Endodermal cell (in vitro differentiated cells): ENCODE measurements at regions not wholly inside any gene's neighbourhood (a gene's known extent, or its start where the extent isn't known, plus 50 kb on each side); places are given as distances from the start of the nearest gene placed in this dataset.

Experiments
- DNase-seq: peaks from one replicate; pipeline ENCODE4 v3.0.0-alpha.2; 2017
- H3K27ac ChIP-seq: 2 replicates; pipeline ENCODE4 v1.5.1; 2013; ENCODE audit warnings: mild to moderate bottlenecking, low read depth, low read length, moderate library complexity
- H3K27me3 ChIP-seq: 2 replicates; pipeline ENCODE4 v1.6.1; 2013; ENCODE audit warnings: mild to moderate bottlenecking, low read length, moderate library complexity; ENCODE audit not compliant: insufficient read depth, control insufficient read depth, poor library complexity, severe bottlenecking
- H3K36me3 ChIP-seq: 2 replicates; pipeline ENCODE4 v1.7.0; 2013; ENCODE audit warnings: mild to moderate bottlenecking, low read length, moderate library complexity; ENCODE audit not compliant: control insufficient read depth, insufficient read depth
- H3K4me1 ChIP-seq: one replicate; pipeline ENCODE4 v1.7.0; 2013; ENCODE audit warnings: low read length; ENCODE audit not compliant: control insufficient read depth, insufficient read depth
- H3K4me3 ChIP-seq: 2 replicates; pipeline ENCODE4 v1.5.1; 2013; ENCODE audit warnings: mild to moderate bottlenecking, low read length, moderate library complexity
- H3K9ac ChIP-seq: 2 replicates; pipeline ENCODE4 v1.6.1; 2013; ENCODE audit warnings: mild to moderate bottlenecking, low read length, moderate library complexity; ENCODE audit not compliant: poor library complexity, severe bottlenecking; ENCODE audit errors: extremely low read depth
- H3K9me3 ChIP-seq: 2 replicates; pipeline ENCODE4 v1.6.1; 2013; ENCODE audit warnings: mild to moderate bottlenecking, low read length, moderate library complexity; ENCODE audit not compliant: control insufficient read depth
- H3K27ac Mint-ChIP-seq: 2 replicates; pipeline ENCODE4 v1.8.0; 2020; ENCODE audit warnings: mixed read lengths
- H3K27me3 Mint-ChIP-seq: 2 replicates; pipeline ENCODE4 v1.8.0; 2021; ENCODE audit warnings: mild to moderate bottlenecking, mixed read lengths; ENCODE audit not compliant: insufficient read depth
- H3K36me3 Mint-ChIP-seq: 2 replicates; pipeline ENCODE4 v1.8.0; 2020; ENCODE audit warnings: low read depth, mixed read lengths
- H3K4me1 Mint-ChIP-seq: 2 replicates; pipeline ENCODE4 v1.8.0; 2020; ENCODE audit warnings: mixed read lengths
- H3K4me3 Mint-ChIP-seq: 2 replicates; pipeline ENCODE4 v1.8.0; 2020; ENCODE audit warnings: mild to moderate bottlenecking, moderate library complexity, mixed read lengths
- H3K9me3 Mint-ChIP-seq: 2 replicates; pipeline ENCODE4 v1.8.0; 2020; ENCODE audit warnings: mild to moderate bottlenecking, mixed read lengths
- WGBS, 2 experiments: methylation state at CpG; one replicate each; pipeline versions ENCODE4 v1.1.5 to v1.1.7; 2013; ENCODE audit warnings: missing lambda C conversion rate in 2 of 2, mixed read lengths in 1 of 2; ENCODE audit not compliant: insufficient coverage in 1 of 2, insufficient read length in 1 of 2; 5-methylcytosine and 5-hydroxymethylcytosine counted together
- TF ChIP-seq, protein P1 (sequence below): fragments of 200-600 bp; sonication (generic); conservative IDR thresholded peaks from 2 replicates; pipeline ENCODE4 v1.5.0; 2021; ENCODE audit warnings: antibody characterized with exemption, mild to moderate bottlenecking

DNA sequence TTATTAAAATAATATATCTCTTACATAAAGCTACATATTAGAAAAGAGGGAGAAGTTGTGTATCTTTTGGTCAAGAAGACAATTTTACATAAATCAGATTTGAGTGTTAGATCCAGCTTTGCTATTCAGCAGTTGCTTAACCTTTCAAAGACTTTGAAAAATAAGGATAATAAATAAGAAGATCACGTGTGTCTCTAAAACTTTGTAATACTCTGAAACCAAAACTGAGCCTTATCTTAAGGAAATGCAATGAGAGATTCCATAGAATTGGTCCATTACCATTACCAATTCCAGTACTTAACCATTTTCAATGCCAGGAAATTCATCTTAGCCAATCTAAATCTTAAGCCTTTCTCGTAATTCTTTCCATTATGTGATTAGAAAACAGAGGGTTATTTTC is 89.2 kb upstream of the COL5A2 start:
- WGBS, 2 experiments: 96% methylated on average over 2 of the region's 2 CpGs; no CpG with 5 or more reads in 1 of the 2 experiments
- H3K27ac Mint-ChIP-seq: no peak overlapping the region
- H3K4me3 ChIP-seq: no peak overlapping the region
- peaks cover 14% of the 10 kb centered on the region for H3K9me3 ChIP-seq
- no peak overlapping the region for H3K9ac ChIP-seq
- H3K9me3 Mint-ChIP-seq: peaks cover 34% of the 10 kb centered on the region
- no peaks in the 10 kb centered on the region for H3K27me3 ChIP-seq
- TF ChIP-seq, protein P1, sequence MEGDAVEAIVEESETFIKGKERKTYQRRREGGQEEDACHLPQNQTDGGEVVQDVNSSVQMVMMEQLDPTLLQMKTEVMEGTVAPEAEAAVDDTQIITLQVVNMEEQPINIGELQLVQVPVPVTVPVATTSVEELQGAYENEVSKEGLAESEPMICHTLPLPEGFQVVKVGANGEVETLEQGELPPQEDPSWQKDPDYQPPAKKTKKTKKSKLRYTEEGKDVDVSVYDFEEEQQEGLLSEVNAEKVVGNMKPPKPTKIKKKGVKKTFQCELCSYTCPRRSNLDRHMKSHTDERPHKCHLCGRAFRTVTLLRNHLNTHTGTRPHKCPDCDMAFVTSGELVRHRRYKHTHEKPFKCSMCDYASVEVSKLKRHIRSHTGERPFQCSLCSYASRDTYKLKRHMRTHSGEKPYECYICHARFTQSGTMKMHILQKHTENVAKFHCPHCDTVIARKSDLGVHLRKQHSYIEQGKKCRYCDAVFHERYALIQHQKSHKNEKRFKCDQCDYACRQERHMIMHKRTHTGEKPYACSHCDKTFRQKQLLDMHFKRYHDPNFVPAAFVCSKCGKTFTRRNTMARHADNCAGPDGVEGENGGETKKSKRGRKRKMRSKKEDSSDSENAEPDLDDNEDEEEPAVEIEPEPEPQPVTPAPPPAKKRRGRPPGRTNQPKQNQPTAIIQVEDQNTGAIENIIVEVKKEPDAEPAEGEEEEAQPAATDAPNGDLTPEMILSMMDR: no peak
- H3K27me3 Mint-ChIP-seq: no peaks in the 10 kb centered on the region
- no peak for DNase-seq
- H3K36me3 ChIP-seq: no peaks in the 10 kb centered on the region
- H3K27ac ChIP-seq: no peak overlapping the region
- no peak overlapping the region for H3K4me3 Mint-ChIP-seq
- H3K4me1 Mint-ChIP-seq: no peaks in the 10 kb centered on the region
- no peaks in the 10 kb centered on the region for H3K36me3 Mint-ChIP-seq
- H3K4me1 ChIP-seq: no peaks in the 10 kb centered on the region

DNA sequence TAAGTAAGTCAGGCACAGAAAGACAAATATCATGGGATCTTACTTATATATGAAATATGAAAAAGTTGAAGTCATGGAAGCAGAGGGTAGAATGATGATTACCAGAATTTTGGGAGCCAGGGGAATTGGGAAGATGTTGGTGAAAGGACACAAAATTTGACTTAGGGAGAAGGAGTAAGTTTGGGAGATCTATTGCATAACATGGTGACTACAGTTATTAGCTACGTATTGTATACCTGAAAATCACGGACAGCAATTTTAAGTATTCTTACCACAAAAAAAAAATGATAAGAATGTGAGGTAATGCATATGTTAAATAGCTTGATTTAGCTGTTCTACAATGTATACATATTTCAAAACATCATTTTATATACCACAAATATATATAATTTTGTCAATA is 94.2 kb upstream of the COL5A2 start:
- DNase-seq: no peak
- TF ChIP-seq, protein P1: no peak
- no peak overlapping the region for H3K9ac ChIP-seq
- Mint-ChIP-seq H3K27ac (no peak overlapping the region), H3K4me3 (no peak overlapping the region), H3K27me3 (no peaks in the 10 kb centered on the region), H3K4me1 (no peaks in the 10 kb centered on the region), H3K36me3 (no peaks in the 10 kb centered on the region), H3K9me3 (peaks cover 22% of the 10 kb centered on the region)
- WGBS, 2 experiments: no CpG with 5 or more reads among the region's 2 CpGs
- no peaks in the 10 kb centered on the region for H3K4me1 ChIP-seq
- no peaks in the 10 kb centered on the region for H3K27me3 ChIP-seq
- H3K36me3 ChIP-seq: no peaks in the 10 kb centered on the region
- no peak overlapping the region for H3K4me3 ChIP-seq
- no peak overlapping the region for H3K27ac ChIP-seq
- no peaks in the 10 kb centered on the region for H3K9me3 ChIP-seq

DNA sequence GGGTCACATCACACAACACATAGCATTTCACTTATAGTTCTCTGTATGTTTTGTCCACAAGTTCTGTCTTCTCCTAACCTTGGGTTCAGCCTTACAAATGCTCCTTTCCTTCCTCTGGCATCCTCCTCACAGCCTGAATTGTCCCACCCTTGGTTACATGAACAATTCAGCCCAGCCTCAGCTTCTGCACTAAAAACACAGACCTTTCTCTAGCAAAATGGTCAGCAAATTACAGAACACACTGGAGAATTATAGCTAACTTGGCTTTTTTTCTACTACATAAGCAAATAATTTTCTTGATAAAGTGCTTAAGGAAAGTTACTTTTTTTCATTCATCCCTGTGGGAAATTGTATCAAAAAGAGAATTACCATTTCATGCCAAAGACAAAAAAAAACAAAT is 94.8 kb upstream of the COL5A2 start:
- no peak for DNase-seq
- H3K4me3 ChIP-seq: no peak overlapping the region
- no peaks in the 10 kb centered on the region for H3K9me3 ChIP-seq
- H3K27me3 ChIP-seq: no peaks in the 10 kb centered on the region
- Mint-ChIP-seq H3K9me3 (peaks cover 21% of the 10 kb centered on the region), H3K27ac (no peak overlapping the region), H3K4me3 (no peak overlapping the region), H3K4me1 (no peaks in the 10 kb centered on the region), H3K27me3 (no peaks in the 10 kb centered on the region), H3K36me3 (no peaks in the 10 kb centered on the region)
- TF ChIP-seq, protein P1: no peak
- no peak overlapping the region for H3K27ac ChIP-seq
- H3K9ac ChIP-seq: no peak overlapping the region
- H3K36me3 ChIP-seq: no peaks in the 10 kb centered on the region
- no peaks in the 10 kb centered on the region for H3K4me1 ChIP-seq
